Fibroblast of lung (primary cell): ENCODE measurements at regions not wholly inside any gene's neighbourhood (a gene's known extent, or its start where the extent isn't known, plus 50 kb on each side); places are given as distances from the start of the nearest gene placed in this dataset.

Experiments
- DNase-seq, 2 donors: peaks; one replicate each; pipeline versions ENCODE4 v3.0.0 to v3.0.0-alpha.2; 2010; ENCODE audit warnings: low read depth in 2 of 2
- H2AFZ ChIP-seq: 2 replicates; pipeline ENCODE4 v1.5.1; 2012; ENCODE audit warnings: low read length, control low read depth, inconsistent platforms
- H3K27ac ChIP-seq: 2 replicates; pipeline ENCODE4 v1.5.1; 2011; ENCODE audit warnings: low read length, control low read depth; ENCODE audit not compliant: insufficient read depth
- H3K27me3 ChIP-seq: 2 replicates; pipeline ENCODE4 v1.5.1; 2011; ENCODE audit warnings: mild to moderate bottlenecking, low read length; ENCODE audit not compliant: control insufficient read depth, insufficient read depth
- H3K36me3 ChIP-seq: 2 replicates; pipeline ENCODE4 v1.5.1; 2011; ENCODE audit warnings: low read length; ENCODE audit not compliant: control insufficient read depth, insufficient read depth
- H3K4me1 ChIP-seq: 2 replicates; pipeline ENCODE4 v1.5.1; 2011; ENCODE audit warnings: low read length; ENCODE audit not compliant: control insufficient read depth, insufficient read depth; ENCODE audit errors: extremely low read depth
- H3K4me2 ChIP-seq: 2 replicates; pipeline ENCODE4 v1.5.1; 2011; ENCODE audit warnings: low read length, control low read depth; ENCODE audit not compliant: insufficient read depth; ENCODE audit errors: extremely low read depth
- H3K4me3 ChIP-seq, 4 experiments: fragments of 200-600 bp in 1 of 4; sonication (generic) in 1 of 4; replicated peaks in 1 of 4; 2 replicates each; pipeline ENCODE4 v1.5.1; 2011 to 2016; ENCODE audit warnings: low read length in 4 of 4, low read depth in 3 of 4, mild to moderate bottlenecking in 3 of 4, control low read depth in 2 of 4, inconsistent platforms in 1 of 4, mixed read lengths in 1 of 4; ENCODE audit not compliant: insufficient read depth in 1 of 4; ENCODE audit errors: control extremely low read depth in 1 of 4
- H3K79me2 ChIP-seq: 2 replicates; pipeline ENCODE4 v1.5.1; 2012; ENCODE audit warnings: mild to moderate bottlenecking, low read length, inconsistent platforms; ENCODE audit not compliant: control insufficient read depth, insufficient read depth
- H3K9ac ChIP-seq: 2 replicates; pipeline ENCODE4 v1.5.1; 2011; ENCODE audit warnings: mild to moderate bottlenecking, low read length, control low read depth; ENCODE audit not compliant: insufficient read depth
- H3K9me3 ChIP-seq: 2 replicates; pipeline ENCODE4 v1.5.1; 2012; ENCODE audit warnings: low read depth, low read length; ENCODE audit not compliant: control insufficient read depth, insufficient read depth
- H4K20me1 ChIP-seq: 2 replicates; pipeline ENCODE4 v1.5.1; 2011; ENCODE audit warnings: low read length; ENCODE audit not compliant: control insufficient read depth, insufficient read depth; ENCODE audit errors: extremely low read depth
- EZH2 ChIP-seq: IDR thresholded peaks from 2 replicates; pipeline ENCODE4 v1.5.1; 2012; ENCODE audit warnings: low read length, control low read depth, mild to moderate bottlenecking; ENCODE audit errors: missing control alignments
- TF ChIP-seq, protein P1 (sequence below), 2 donors: IDR thresholded peaks in 1 of 2; conservative IDR thresholded peaks in 1 of 2; 1 replicate in 1 of 2; 2 replicates in 1 of 2; pipeline ENCODE4 v1.5.1; 2011 to 2012; ENCODE audit warnings: low read length in 2 of 2, control low read depth in 1 of 2, inconsistent platforms in 1 of 2, low read depth in 1 of 2, mild to moderate bottlenecking in 1 of 2

GRCh38 chr10:121185816-121186455 is 334.8 kb downstream of the WDR11 start:
- H3K79me2 ChIP-seq, result no peaks in the 10 kb centered on the region
- TF ChIP-seq, protein P1, sequence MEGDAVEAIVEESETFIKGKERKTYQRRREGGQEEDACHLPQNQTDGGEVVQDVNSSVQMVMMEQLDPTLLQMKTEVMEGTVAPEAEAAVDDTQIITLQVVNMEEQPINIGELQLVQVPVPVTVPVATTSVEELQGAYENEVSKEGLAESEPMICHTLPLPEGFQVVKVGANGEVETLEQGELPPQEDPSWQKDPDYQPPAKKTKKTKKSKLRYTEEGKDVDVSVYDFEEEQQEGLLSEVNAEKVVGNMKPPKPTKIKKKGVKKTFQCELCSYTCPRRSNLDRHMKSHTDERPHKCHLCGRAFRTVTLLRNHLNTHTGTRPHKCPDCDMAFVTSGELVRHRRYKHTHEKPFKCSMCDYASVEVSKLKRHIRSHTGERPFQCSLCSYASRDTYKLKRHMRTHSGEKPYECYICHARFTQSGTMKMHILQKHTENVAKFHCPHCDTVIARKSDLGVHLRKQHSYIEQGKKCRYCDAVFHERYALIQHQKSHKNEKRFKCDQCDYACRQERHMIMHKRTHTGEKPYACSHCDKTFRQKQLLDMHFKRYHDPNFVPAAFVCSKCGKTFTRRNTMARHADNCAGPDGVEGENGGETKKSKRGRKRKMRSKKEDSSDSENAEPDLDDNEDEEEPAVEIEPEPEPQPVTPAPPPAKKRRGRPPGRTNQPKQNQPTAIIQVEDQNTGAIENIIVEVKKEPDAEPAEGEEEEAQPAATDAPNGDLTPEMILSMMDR (conservative IDR thresholded peaks at IDR 0.05 in 1 of 2, IDR thresholded peaks at IDR 0.05 in 1 of 2; ENCODE audit: low read depth in 1 of 2, low read length in 2 of 2), result no peak
- no peak overlapping the region for H3K27ac ChIP-seq
- DNase-seq, result no peak
- no peaks in the 10 kb centered on the region for H3K4me1 ChIP-seq
- no peaks in the 10 kb centered on the region for H3K27me3 ChIP-seq
- no peaks in the 10 kb centered on the region for H3K36me3 ChIP-seq
- H3K9ac ChIP-seq, result no peak overlapping the region
- no peak overlapping the region for H2AFZ ChIP-seq
- H4K20me1 ChIP-seq, result no peaks in the 10 kb centered on the region
- H3K4me3 ChIP-seq, result no peak overlapping the region
- no peaks in the 10 kb centered on the region for H3K9me3 ChIP-seq
- H3K4me2 ChIP-seq, result no peak overlapping the region

DNA sequence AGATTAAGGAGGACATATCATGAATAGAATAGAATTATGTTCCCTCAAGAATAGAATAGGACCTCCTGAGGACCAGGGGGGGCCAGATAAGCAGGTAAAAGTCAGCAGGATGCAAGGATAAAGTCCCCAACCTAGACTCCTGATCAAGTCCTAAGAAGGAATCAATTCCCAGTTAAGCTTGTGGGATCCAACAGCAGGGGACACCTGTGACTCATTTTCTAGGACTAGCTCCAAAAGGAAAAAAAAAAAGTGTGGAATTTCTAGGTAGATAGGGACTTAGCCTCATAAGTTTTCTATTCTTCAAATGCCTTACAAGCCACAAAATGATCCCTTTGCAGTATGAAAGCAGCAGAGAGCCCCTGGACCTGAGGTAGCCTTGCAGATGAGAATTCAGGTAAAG is 336.2 kb downstream of the WDR11 start:
- Histone ChIP-seq H3K4me3 (no peak overlapping the region), H3K9me3 (no peaks in the 10 kb centered on the region), H3K27me3 (no peaks in the 10 kb centered on the region), H3K79me2 (no peaks in the 10 kb centered on the region), H4K20me1 (no peaks in the 10 kb centered on the region), H3K27ac (no peak overlapping the region), H3K9ac (no peak overlapping the region), H3K4me1 (no peaks in the 10 kb centered on the region), H3K36me3 (no peaks in the 10 kb centered on the region), H2AFZ (no peak overlapping the region), H3K4me2 (no peak overlapping the region)
- peak in 1 of 2 donors; percentile 13 for DNase-seq
- TF ChIP-seq EZH2, result no peak
- TF ChIP-seq, protein P1 (conservative IDR thresholded peaks at IDR 0.05 in 1 of 2, IDR thresholded peaks at IDR 0.05 in 1 of 2; ENCODE audit: low read depth in 1 of 2, low read length in 2 of 2), result no peak

GRCh38 chr10:121188005-121188404 is 336.8 kb downstream of the WDR11 start:
- H3K79me2 ChIP-seq, result no peaks in the 10 kb centered on the region
- H3K4me3 ChIP-seq, result no peak overlapping the region
- H3K27ac ChIP-seq, result no peak overlapping the region
- no peaks in the 10 kb centered on the region for H3K36me3 ChIP-seq
- H3K9me3 ChIP-seq, result no peaks in the 10 kb centered on the region
- no peaks in the 10 kb centered on the region for H3K4me1 ChIP-seq
- H3K9ac ChIP-seq, result no peak overlapping the region
- H3K4me2 ChIP-seq, result no peak overlapping the region
- H4K20me1 ChIP-seq, result no peaks in the 10 kb centered on the region
- no peaks in the 10 kb centered on the region for H3K27me3 ChIP-seq
- H2AFZ ChIP-seq, result no peak overlapping the region
- DNase-seq, result no peak
- no peak for TF ChIP-seq EZH2
- TF ChIP-seq, protein P1 (conservative IDR thresholded peaks at IDR 0.05 in 1 of 2, IDR thresholded peaks at IDR 0.05 in 1 of 2; ENCODE audit: low read depth in 1 of 2, low read length in 2 of 2), result no peak
